Panc1 (cell line): ENCODE measurements at regions not wholly inside any gene's neighbourhood (a gene's known extent, or its start where the extent isn't known, plus 50 kb on each side); places are given as distances from the start of the nearest gene placed in this dataset.

Experiments used
- ATAC-seq: fragments of 200-7000 bp; cut with Tn5 transposase; 2 replicates; pipeline ENCODE4 v1.9.1; 2020; ENCODE audit warnings: mild to moderate bottlenecking, moderate library complexity
- BruUV-seq: library from RNA; stranded (reverse); fragments of 400-500 nt; replicated peaks from 2 replicates; lab custom pipeline; 2021; lab: Mats Ljungman, UMichigan
- CTCF ChIA-PET: fragments of 300-600 bp; sonication (Branson Sonifier 250); formaldehyde crosslinking; loops from one replicate; lab custom pipeline; 2022; ENCODE audit warnings: antibody characterized with exemption; lab: Charles Lee
- POLR2A ChIA-PET: fragments of 300-600 bp; sonication (Branson Sonifier 250); formaldehyde crosslinking; loops from one replicate; lab custom pipeline; 2022; ENCODE audit warnings: antibody characterized with exemption; lab: Charles Lee
- DNase-seq: peaks from one replicate; pipeline ENCODE4 v3.0.0-alpha.2; 2010; ENCODE audit warnings: low read depth, low spot score
- H3K27ac ChIP-seq: 2 replicates; pipeline ENCODE4 v1.5.1; 2011; ENCODE audit warnings: mild to moderate bottlenecking, low read length, inconsistent platforms
- H3K27me3 ChIP-seq: fragments of 200-500 bp; sonication (Bioruptor generic); 2 replicates; pipeline ENCODE4 v1.6.0; 2014; ENCODE audit warnings: low read length, inconsistent platforms; ENCODE audit not compliant: control insufficient read depth, insufficient read depth
- H3K36me3 ChIP-seq: fragments of 200-500 bp; sonication (Bioruptor generic); 2 replicates; pipeline ENCODE4 v1.5.1; 2014; ENCODE audit warnings: inconsistent platforms, mild to moderate bottlenecking, low read length, moderate library complexity; ENCODE audit not compliant: control insufficient read depth, insufficient read depth
- H3K4me1 ChIP-seq: 2 replicates; pipeline ENCODE4 v1.5.1; 2011; ENCODE audit warnings: inconsistent platforms, mild to moderate bottlenecking, low read length, moderate library complexity; ENCODE audit not compliant: control insufficient read depth, insufficient read depth
- H3K4me3 ChIP-seq, 2 experiments: 2 replicates each; pipeline ENCODE4 v1.5.1; 2011 to 2012; ENCODE audit warnings: low read depth in 2 of 2, low read length in 2 of 2, mild to moderate bottlenecking in 2 of 2, inconsistent platforms in 1 of 2, moderate library complexity in 1 of 2
- H3K9me3 ChIP-seq: fragments of 200-500 bp; sonication (Bioruptor generic); 2 replicates; pipeline ENCODE4 v1.5.1; 2014; ENCODE audit warnings: low read depth, mild to moderate bottlenecking, inconsistent platforms, low read length, moderate library complexity; ENCODE audit not compliant: control insufficient read depth, insufficient read depth
- CTCF ChIP-seq: fragments of 450-650 bp; IDR thresholded peaks from 2 replicates; pipeline ENCODE4 v1.5.1; 2017; ENCODE audit warnings: mild to moderate bottlenecking
- POLR2AphosphoS5 ChIP-seq: IDR thresholded peaks from 2 replicates; pipeline ENCODE4 v1.6.1; 2012; ENCODE audit warnings: mild to moderate bottlenecking, low read depth, low read length, moderate library complexity
- REST ChIP-seq, 2 experiments: IDR thresholded peaks; 2 replicates each; pipeline ENCODE4 v1.6.1; 2011 to 2012; ENCODE audit warnings: low read depth in 2 of 2, control low read depth in 1 of 2, low read length in 1 of 2, mild to moderate bottlenecking in 1 of 2, moderate library complexity in 1 of 2; ENCODE audit not compliant: insufficient read depth in 1 of 2
- SIN3A ChIP-seq: IDR thresholded peaks from 2 replicates; pipeline ENCODE4 v1.6.1; 2012; ENCODE audit warnings: low read depth, mild to moderate bottlenecking, low read length, moderate library complexity, borderline replicate concordance; ENCODE audit not compliant: insufficient read depth
- TCF7L2 ChIP-seq: IDR thresholded peaks from 2 replicates; pipeline ENCODE4 v1.6.1; 2011; ENCODE audit warnings: mild to moderate bottlenecking, low read depth, low read length, inconsistent platforms
- in situ Hi-C: cut with HindIII; loops from 2 replicates; pipeline ENCODE4 v1.10.0; 2016; ENCODE audit warnings: low sequenced_read_pairs, low pct_unique_long_range_greater_than_20kb
- intact Hi-C: fragments of 100-400 bp; cut with micrococcal nuclease; formaldehyde crosslinking; loops from one replicate; pipeline ENCODE4 v1.10.0; 2022; ENCODE audit not compliant: unreplicated experiment

DNA sequence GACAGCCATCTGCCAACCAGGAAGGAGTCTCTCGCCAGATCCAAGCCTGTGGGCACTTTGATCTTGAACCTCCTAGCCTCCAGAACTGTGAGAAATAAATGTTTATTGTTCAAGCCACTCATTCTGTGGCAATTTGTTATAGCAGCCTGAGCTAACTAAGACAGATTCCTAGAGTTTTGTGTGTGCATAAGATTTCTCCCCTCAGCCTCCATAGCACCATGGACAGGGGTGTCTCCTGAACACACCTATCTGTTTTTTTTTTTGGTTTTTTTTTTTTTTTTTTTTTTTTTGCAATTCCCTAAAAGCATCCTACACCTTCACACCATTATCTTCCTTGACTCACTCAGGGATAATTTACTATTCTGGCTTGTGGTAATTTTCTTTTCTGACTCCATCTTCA is 768.5 kb downstream of the NR2F2 start:
- no TSS peak for BruUV-seq
- peak; percentile 48 to 65; a peak in 1 of 4 replicates for TF ChIP-seq REST (IDR thresholded peaks at IDR 0.05; ENCODE audit: insufficient read depth in 1 of 2, low read depth in 2 of 2, low read length in 1 of 2)
- TF ChIP-seq TCF7L2 = no peak
- TF ChIP-seq SIN3A = no peak
- TF ChIP-seq CTCF = no peak

GRCh38 chr15:97101572-97101971 is 771.1 kb downstream of the NR2F2 start:
- no TSS peak for BruUV-seq
- ChIA-PET CTCF (no interaction called here), POLR2A (no interaction called here)
- Histone ChIP-seq H3K4me1 (no peaks in the 10 kb centered on the region), H3K36me3 (no peaks in the 10 kb centered on the region), H3K4me3 (no peak overlapping the region), H3K9me3 (0 out of 2 replicates have a peak, but pooled peaks cover 3% of the 10 kb centered on the region), H3K27me3 (no peaks in the 10 kb centered on the region), H3K27ac (no peak overlapping the region)
- ATAC-seq = no peak
- no peak for TF ChIP-seq CTCF
- no peak for TF ChIP-seq TCF7L2
- no peak for TF ChIP-seq POLR2AphosphoS5
- TF ChIP-seq SIN3A = no peak
- no peak for TF ChIP-seq REST (IDR thresholded peaks at IDR 0.05; ENCODE audit: insufficient read depth in 1 of 2, low read depth in 2 of 2, low read length in 1 of 2)
- in situ Hi-C loops = no loop called here
- no peak for DNase-seq
- intact Hi-C loops = no loop called here

More for the DNA sequence above, 768.5 kb downstream of the NR2F2 start:
- in situ Hi-C loops (no loop called here), intact Hi-C loops (no loop called here)
- no peaks in the 10 kb centered on the region for H3K36me3 ChIP-seq
- no peak overlapping the region for H3K4me3 ChIP-seq
- ChIA-PET POLR2A (no interaction called here), CTCF (no interaction called here)
- ATAC-seq (no peak), DNase-seq (no peak)
- no peaks in the 10 kb centered on the region for H3K27me3 ChIP-seq
- 0 out of 2 replicates have a peak, but pooled peaks cover 3% of the 10 kb centered on the region for H3K9me3 ChIP-seq
- H3K4me1 ChIP-seq = no peaks in the 10 kb centered on the region
- no peak overlapping the region for H3K27ac ChIP-seq
